Adrenal gland (tissue), 9 donors: ENCODE measurements at regions not wholly inside any gene's neighbourhood (a gene's known extent, or its start where the extent isn't known, plus 50 kb on each side); places are given as distances from the start of the nearest gene placed in this dataset.
"Not testable (repeated sequence)": the region's sequence is repeated elsewhere in the genome, so short reads cannot be mapped to it uniquely, and the experiment has no call there.

Experiments used
- DNase-seq, 7 donors: peaks; one replicate each; pipeline ENCODE4 v3.0.0-alpha.2; 2019 to 2020
- H3K27ac ChIP-seq, 5 donors: fragments of 200-600 bp; sonication (generic) in 4 of 5; 1 replicate in 3 of 5; 2 replicates in 2 of 5; pipeline versions ENCODE4 v1.5.1 to v1.8.0; 2016 to 2020; ENCODE audit warnings: mild to moderate bottlenecking in 1 of 5
- H3K27me3 ChIP-seq: fragments of 200-600 bp; 2 replicates; pipeline ENCODE4 v1.8.0; 2021
- H3K36me3 ChIP-seq, 2 donors: fragments of 200-600 bp; replicated peaks in 1 of 2; 1 replicate in 1 of 2; 2 replicates in 1 of 2; pipeline versions ENCODE4 v1.5.1 to v1.8.0; 2018 to 2022
- H3K4me1 ChIP-seq, 2 donors: fragments of 200-600 bp; replicated peaks in 1 of 2; 1 replicate in 1 of 2; 2 replicates in 1 of 2; pipeline versions ENCODE4 v1.5.1 to v1.8.0; 2018 to 2021
- H3K4me3 ChIP-seq, 4 donors: fragments of 200-600 bp; sonication (generic) in 3 of 4; one replicate each; pipeline ENCODE4 v1.5.1; 2016 to 2018
- H3K9me3 ChIP-seq, 3 donors: fragments of 200-600 bp; sonication (generic) in 1 of 3; replicated peaks in 1 of 3; 1 replicate in 2 of 3; 2 replicates in 1 of 3; pipeline versions ENCODE4 v1.5.1 to v1.8.0; 2016 to 2021
- CTCF ChIP-seq, 6 experiments: fragments of 450-650 bp in 4 of 6; fragments of 200-600 bp in 2 of 6; sonication (generic) in 1 of 6; IDR thresholded peaks; 1 replicate in 5 of 6; 2 replicates in 1 of 6; pipeline versions ENCODE4 v1.5.1 to v1.8.0; 2016 to 2021; ENCODE audit warnings: antibody characterized with exemption in 6 of 6, mild to moderate bottlenecking in 2 of 6, moderate library complexity in 1 of 6
- POLR2A ChIP-seq, 2 donors: fragments of 450-650 bp; IDR thresholded peaks; one replicate each; pipeline ENCODE4 v1.6.1; 2017; ENCODE audit warnings: antibody characterized with exemption in 2 of 2, mild to moderate bottlenecking in 2 of 2, moderate library complexity in 1 of 2
- WGBS, 4 donors: extraction: QIAGEN DNeasy Blood & Tissue Kit in 2 of 4; methylation state at CpG; one replicate each; pipeline versions ENCODE4 v1.1.5 to v1.1.7; 2013 to 2017; 5-methylcytosine and 5-hydroxymethylcytosine counted together
- intact Hi-C, 2 donors: fragments of 100-400 bp; cut with DNase I; formaldehyde crosslinking; loops; one replicate each; pipeline versions ENCODE4 v1.14.1 to v1.15.0; 2022 to 2023
- donor health status: healthy with polysubstance abuse.
- donor health status: Bipolar disorder and iron deficiency.
- donor health status: DM: yes; HTN: yes; CAD: no.
- donor health status: DM: no; HTN: no; CAD: no.
- donor health status: DM: no; HTN: no; CAD: no.

GRCh38 chr7:86123476-86123875, 520.2 kb upstream of the GRM3 start:
- intact Hi-C loops, result no loop called here
- TF ChIP-seq CTCF (IDR thresholded peaks at IDR 0.05) (no peak), POLR2A (IDR thresholded peaks at IDR 0.05) (no peak)
- DNase-seq, result no peak

GRCh38 chr7:86094166-86094669, 549.5 kb upstream of the GRM3 start:
- no peak for TF ChIP-seq POLR2A (IDR thresholded peaks at IDR 0.05)
- TF ChIP-seq CTCF (IDR thresholded peaks at IDR 0.05), result no peak
- no peak overlapping the region for H3K27ac ChIP-seq
- intact Hi-C loops, result no loop called here

More at GRCh38 chr7:86123476-86123875, 520.2 kb upstream of the GRM3 start:
- no peak overlapping the region for H3K27ac ChIP-seq
- no peaks in the 10 kb centered on the region for H3K27me3 ChIP-seq
- H3K36me3 ChIP-seq, result no peaks in the 10 kb centered on the region
- no peaks in the 10 kb centered on the region for H3K9me3 ChIP-seq
- no peaks in the 10 kb centered on the region for H3K4me1 ChIP-seq
- WGBS, 4 donors, result 83 to 88% (median 85%) methylated on average over 4 of the region's 4 CpGs
- H3K4me3 ChIP-seq, result no peak overlapping the region

GRCh38 chr7:86091369-86091768, 552.3 kb upstream of the GRM3 start:
- intact Hi-C loops, result no loop called here
- Histone ChIP-seq H3K4me3 (no peak overlapping the region), H3K27ac (no peak overlapping the region), H3K36me3 (no peaks in the 10 kb centered on the region), H3K9me3 (no peaks in the 10 kb centered on the region), H3K4me1 (no peaks in the 10 kb centered on the region), H3K27me3 (no peaks in the 10 kb centered on the region)
- TF ChIP-seq POLR2A (IDR thresholded peaks at IDR 0.05) (no peak), CTCF (IDR thresholded peaks at IDR 0.05) (no peak)
- 60 to 67% (median 65%) methylated on average over 1 of the region's 1 CpG for WGBS, 4 donors
- DNase-seq, result no peak

More at GRCh38 chr7:86094166-86094669, 549.5 kb upstream of the GRM3 start:
- Histone ChIP-seq H3K4me3 (no peak overlapping the region), H3K9me3 (no peaks in the 10 kb centered on the region), H3K27me3 (no peaks in the 10 kb centered on the region), H3K36me3 (no peaks in the 10 kb centered on the region), H3K4me1 (no peaks in the 10 kb centered on the region)
- 50 to 63% (median 56%) methylated on average over 1 of the region's 1 CpG for WGBS, 4 donors
- DNase-seq, result no peak

- intact Hi-C loops, result no loop called here
- no peak for DNase-seq
- 83 to 94% (median 93%) methylated on average over 1 of the region's 1 CpG for WGBS, 4 donors
- H3K36me3 ChIP-seq, result no peaks in the 10 kb centered on the region
- no peak overlapping the region for H3K27ac ChIP-seq
- no peaks in the 10 kb centered on the region for H3K27me3 ChIP-seq
- TF ChIP-seq POLR2A (IDR thresholded peaks at IDR 0.05) (no peak), CTCF (IDR thresholded peaks at IDR 0.05) (no peak)
- no peaks in the 10 kb centered on the region for H3K4me1 ChIP-seq
- no peaks in the 10 kb centered on the region for H3K9me3 ChIP-seq
- H3K4me3 ChIP-seq, result no peak overlapping the region
Measured at GRCh38 chr7:86089455-86089854, 554.3 kb upstream of the GRM3 start.

- H3K27ac ChIP-seq, H3K9me3 ChIP-seq, intact Hi-C loops, H3K36me3 ChIP-seq, H3K4me1 ChIP-seq, DNase-seq, H3K4me3 ChIP-seq, H3K27me3 ChIP-seq: not testable (repeated sequence)
- WGBS, 4 donors, result 74 to 97% (median 88%) methylated on average over 1 of the region's 1 CpG
Measured at GRCh38 chr7:86064572-86064971, 579.1 kb upstream of the GRM3 start.
